ENCODE measurements at regions not wholly inside any gene's neighbourhood (a gene's known extent, or its start where the extent isn't known, plus 50 kb on each side); places are given as distances from the start of the nearest gene placed in this dataset.
"Not testable (repeated sequence)": the region's sequence is repeated elsewhere in the genome, so short reads cannot be mapped to it uniquely, and the experiment has no call there.

GRCh38 chr12:41684997-41685396 lies 459.7 kb downstream of the GXYLT1 start:
- DNase-seq (ENCODE audit: low read depth in 1 of 2, low spot score in 1 of 2): no peak

GRCh38 chr12:41683513-41684240 lies 461.0 kb downstream of the GXYLT1 start:
- no peak for DNase-seq (ENCODE audit: low read depth in 1 of 2, low spot score in 1 of 2)

- DNase-seq (ENCODE audit: low read depth in 1 of 2, low spot score in 1 of 2): no peak
Observed at GRCh38 chr12:41683023-41683422, 461.7 kb downstream of the GXYLT1 start.

- no peak for DNase-seq (ENCODE audit: low read depth in 1 of 2, low spot score in 1 of 2)
Observed at GRCh38 chr12:41681898-41682297, 462.8 kb downstream of the GXYLT1 start.

GRCh38 chr12:41680155-41680554 lies 464.5 kb downstream of the GXYLT1 start:
- no peak for DNase-seq (ENCODE audit: low read depth in 1 of 2, low spot score in 1 of 2)

- DNase-seq (ENCODE audit: low read depth in 1 of 2, low spot score in 1 of 2): no peak
Observed at GRCh38 chr12:41663598-41664265, 475.6 kb downstream of the PDZRN4 start.

GRCh38 chr12:41661141-41661765 lies 473.1 kb downstream of the PDZRN4 start:
- no peak for DNase-seq (ENCODE audit: low read depth in 1 of 2, low spot score in 1 of 2)

GRCh38 chr12:41656454-41656853 lies 468.3 kb downstream of the PDZRN4 start:
- no peak for DNase-seq (ENCODE audit: low read depth in 1 of 2, low spot score in 1 of 2)

- DNase-seq (ENCODE audit: low read depth in 1 of 2, low spot score in 1 of 2): no peak
Observed at GRCh38 chr12:41653386-41654326, 465.5 kb downstream of the PDZRN4 start.

GRCh38 chr12:41652981-41653380 lies 464.9 kb downstream of the PDZRN4 start:
- no peak for DNase-seq (ENCODE audit: low read depth in 1 of 2, low spot score in 1 of 2)

GRCh38 chr12:41645624-41646023 lies 457.5 kb downstream of the PDZRN4 start:
- no peak for DNase-seq (ENCODE audit: low read depth in 1 of 2, low spot score in 1 of 2)

GRCh38 chr12:41642808-41643207 lies 454.7 kb downstream of the PDZRN4 start:
- not testable (repeated sequence) for DNase-seq (ENCODE audit: low read depth in 1 of 2, low spot score in 1 of 2)

- DNase-seq (ENCODE audit: low read depth in 1 of 2, low spot score in 1 of 2): no peak
Observed at GRCh38 chr12:41636653-41637052, 448.5 kb downstream of the PDZRN4 start.

- DNase-seq (ENCODE audit: low read depth in 1 of 2, low spot score in 1 of 2): no peak
Observed at GRCh38 chr12:41635626-41636364, 447.7 kb downstream of the PDZRN4 start.

- DNase-seq (ENCODE audit: low read depth in 1 of 2, low spot score in 1 of 2): no peak
Observed at GRCh38 chr12:41634091-41634490, 446.0 kb downstream of the PDZRN4 start.

GRCh38 chr12:41629611-41630010 lies 441.5 kb downstream of the PDZRN4 start:
- no peak for DNase-seq (ENCODE audit: low read depth in 1 of 2, low spot score in 1 of 2)

GRCh38 chr12:41627476-41627875 lies 439.4 kb downstream of the PDZRN4 start:
- DNase-seq (ENCODE audit: low read depth in 1 of 2, low spot score in 1 of 2): no peak

- DNase-seq (ENCODE audit: low read depth in 1 of 2, low spot score in 1 of 2): no peak
Observed at GRCh38 chr12:41624571-41624970, 436.5 kb downstream of the PDZRN4 start.
